HEK293 (cell line): ENCODE measurements at regions not wholly inside any gene's neighbourhood (a gene's known extent, or its start where the extent isn't known, plus 50 kb on each side); places are given as distances from the start of the nearest gene placed in this dataset.

Experiments
- CTCF ChIA-PET: fragments of 350-600 bp; formaldehyde crosslinking; extraction: SDS; loops from one replicate; lab custom pipeline; 2021; ENCODE audit warnings: antibody characterized with exemption; lab: Yijun Ruan, JAX
- POLR2A ChIA-PET: fragments of 300-600 bp; formaldehyde crosslinking; extraction: SDS; loops from one replicate; lab custom pipeline; 2020; ENCODE audit warnings: antibody characterized with exemption, inconsistent platforms; lab: Yijun Ruan, JAX
- H3K27ac ChIP-seq: fragments of 200-500 bp; sonication (Bioruptor generic); 2 replicates; pipeline ENCODE4 v1.5.1; 2014; ENCODE audit warnings: low read depth, low read length, control low read depth, inconsistent platforms; ENCODE audit errors: extremely low read depth
- H3K36me3 ChIP-seq, 2 experiments: fragments of 200-500 bp in 1 of 2; sonication (Bioruptor generic) in 1 of 2; 1 replicate in 1 of 2; 2 replicates in 1 of 2; pipeline ENCODE4 v1.5.1; 2014 to 2017; ENCODE audit warnings: inconsistent platforms in 2 of 2, low read length in 2 of 2; ENCODE audit not compliant: control insufficient read depth in 2 of 2, insufficient read depth in 1 of 2
- H3K4me1 ChIP-seq: fragments of 200-500 bp; sonication (Bioruptor generic); 2 replicates; pipeline ENCODE4 v1.5.1; 2014; ENCODE audit warnings: mild to moderate bottlenecking, low read length, inconsistent platforms; ENCODE audit not compliant: control insufficient read depth, insufficient read depth
- H3K4me3 ChIP-seq: 2 replicates; pipeline ENCODE4 v1.5.1; 2011; ENCODE audit warnings: low read depth, mild to moderate bottlenecking, control low read depth, low read length, moderate library complexity
- H3K9me3 ChIP-seq: fragments of 200-500 bp; sonication (Bioruptor generic); 2 replicates; pipeline ENCODE4 v1.5.1; 2014; ENCODE audit warnings: low read depth, low read length, inconsistent platforms; ENCODE audit not compliant: control insufficient read depth, insufficient read depth
- KLF7 ChIP-seq: fragments of 450-650 bp; formaldehyde crosslinking; IDR thresholded peaks from 2 replicates; pipeline ENCODE4 v1.5.1; 2016; ENCODE audit warnings: missing biosample characterization, missing genetic modification characterization, borderline replicate concordance
- KLF9 ChIP-seq: fragments of 450-650 bp; formaldehyde crosslinking; IDR thresholded peaks from 2 replicates; pipeline ENCODE4 v1.5.1; 2016; ENCODE audit warnings: missing biosample characterization, missing genetic modification characterization, low read depth
- SCRT1 ChIP-seq: fragments of 450-650 bp; formaldehyde crosslinking; IDR thresholded peaks from 2 replicates; pipeline ENCODE4 v1.5.1; 2016; ENCODE audit warnings: missing biosample characterization, missing genetic modification characterization, borderline replicate concordance
- ZNF148 ChIP-seq: fragments of 450-650 bp; formaldehyde crosslinking; IDR thresholded peaks from 2 replicates; pipeline ENCODE4 v1.5.0; 2017; ENCODE audit warnings: missing biosample characterization, missing genetic modification characterization, borderline replicate concordance
- ZNF155 ChIP-seq: fragments of 450-650 bp; formaldehyde crosslinking; IDR thresholded peaks from 2 replicates; pipeline ENCODE4 v1.5.1; 2016; ENCODE audit warnings: missing biosample characterization, missing genetic modification characterization
- ZNF169 ChIP-seq: fragments of 450-650 bp; formaldehyde crosslinking; IDR thresholded peaks from 2 replicates; pipeline ENCODE4 v1.5.1; 2016; ENCODE audit warnings: missing biosample characterization, missing genetic modification characterization
- ZNF221 ChIP-seq: fragments of 450-650 bp; formaldehyde crosslinking; IDR thresholded peaks from 2 replicates; pipeline ENCODE4 v1.5.1; 2017; ENCODE audit warnings: missing biosample characterization, missing genetic modification characterization, borderline replicate concordance
- ZNF248 ChIP-seq: fragments of 450-650 bp; formaldehyde crosslinking; IDR thresholded peaks from 2 replicates; pipeline ENCODE4 v1.5.1; 2017; ENCODE audit warnings: missing biosample characterization, missing genetic modification characterization
- ZNF514 ChIP-seq: fragments of 450-650 bp; formaldehyde crosslinking; IDR thresholded peaks from 2 replicates; pipeline ENCODE4 v1.5.1; 2016; ENCODE audit warnings: missing biosample characterization, missing genetic modification characterization
- ZNF580 ChIP-seq: fragments of 450-650 bp; formaldehyde crosslinking; IDR thresholded peaks from 2 replicates; pipeline ENCODE4 v1.5.1; 2016; ENCODE audit warnings: missing biosample characterization, missing genetic modification characterization
- ZNF654 ChIP-seq: fragments of 450-650 bp; formaldehyde crosslinking; IDR thresholded peaks from 2 replicates; pipeline ENCODE4 v1.5.1; 2016; ENCODE audit warnings: low read depth, missing biosample characterization, missing genetic modification characterization
- ZNF670 ChIP-seq: fragments of 450-650 bp; formaldehyde crosslinking; IDR thresholded peaks from 2 replicates; pipeline ENCODE4 v1.5.1; 2016; ENCODE audit warnings: missing biosample characterization, missing genetic modification characterization, low read depth
- ZNF843 ChIP-seq: fragments of 450-650 bp; formaldehyde crosslinking; IDR thresholded peaks from 2 replicates; pipeline ENCODE4 v1.5.1; 2016; ENCODE audit warnings: missing biosample characterization, missing genetic modification characterization
- TF ChIP-seq, protein P1 (sequence below): fragments of 450-650 bp; formaldehyde crosslinking; IDR thresholded peaks from 2 replicates; pipeline ENCODE4 v1.5.1; 2016; ENCODE audit warnings: missing biosample characterization, missing genetic modification characterization
- TF ChIP-seq, protein P2 (sequence below): fragments of 450-650 bp; formaldehyde crosslinking; IDR thresholded peaks from 2 replicates; pipeline ENCODE4 v1.5.1; 2016; ENCODE audit warnings: missing biosample characterization, missing genetic modification characterization
- TF ChIP-seq, protein P3 (sequence below): fragments of 450-650 bp; formaldehyde crosslinking; IDR thresholded peaks from 2 replicates; pipeline ENCODE4 v1.5.1; 2017; ENCODE audit warnings: missing biosample characterization, missing genetic modification characterization
- TF ChIP-seq, protein P4 (sequence below): fragments of 450-650 bp; formaldehyde crosslinking; IDR thresholded peaks from 2 replicates; pipeline ENCODE4 v1.5.1; 2016; ENCODE audit warnings: missing biosample characterization, missing genetic modification characterization, borderline replicate concordance

- Histone ChIP-seq H3K4me3 (no peak overlapping the region), H3K4me1 (no peaks in the 10 kb centered on the region), H3K36me3 (no peaks in the 10 kb centered on the region), H3K9me3 (no peaks in the 10 kb centered on the region), H3K27ac (no peak overlapping the region)
- CTCF ChIA-PET = no interaction called here
- POLR2A ChIA-PET = no interaction called here
- TF ChIP-seq, protein P1, sequence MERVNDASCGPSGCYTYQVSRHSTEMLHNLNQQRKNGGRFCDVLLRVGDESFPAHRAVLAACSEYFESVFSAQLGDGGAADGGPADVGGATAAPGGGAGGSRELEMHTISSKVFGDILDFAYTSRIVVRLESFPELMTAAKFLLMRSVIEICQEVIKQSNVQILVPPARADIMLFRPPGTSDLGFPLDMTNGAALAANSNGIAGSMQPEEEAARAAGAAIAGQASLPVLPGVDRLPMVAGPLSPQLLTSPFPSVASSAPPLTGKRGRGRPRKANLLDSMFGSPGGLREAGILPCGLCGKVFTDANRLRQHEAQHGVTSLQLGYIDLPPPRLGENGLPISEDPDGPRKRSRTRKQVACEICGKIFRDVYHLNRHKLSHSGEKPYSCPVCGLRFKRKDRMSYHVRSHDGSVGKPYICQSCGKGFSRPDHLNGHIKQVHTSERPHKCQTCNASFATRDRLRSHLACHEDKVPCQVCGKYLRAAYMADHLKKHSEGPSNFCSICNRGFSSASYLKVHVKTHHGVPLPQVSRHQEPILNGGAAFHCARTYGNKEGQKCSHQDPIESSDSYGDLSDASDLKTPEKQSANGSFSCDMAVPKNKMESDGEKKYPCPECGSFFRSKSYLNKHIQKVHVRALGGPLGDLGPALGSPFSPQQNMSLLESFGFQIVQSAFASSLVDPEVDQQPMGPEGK (tag by site-specific recombination) = no peak
- TF ChIP-seq ZNF670 = no peak
- no peak for TF ChIP-seq ZNF169 (tag by site-specific recombination)
- TF ChIP-seq, protein P2, sequence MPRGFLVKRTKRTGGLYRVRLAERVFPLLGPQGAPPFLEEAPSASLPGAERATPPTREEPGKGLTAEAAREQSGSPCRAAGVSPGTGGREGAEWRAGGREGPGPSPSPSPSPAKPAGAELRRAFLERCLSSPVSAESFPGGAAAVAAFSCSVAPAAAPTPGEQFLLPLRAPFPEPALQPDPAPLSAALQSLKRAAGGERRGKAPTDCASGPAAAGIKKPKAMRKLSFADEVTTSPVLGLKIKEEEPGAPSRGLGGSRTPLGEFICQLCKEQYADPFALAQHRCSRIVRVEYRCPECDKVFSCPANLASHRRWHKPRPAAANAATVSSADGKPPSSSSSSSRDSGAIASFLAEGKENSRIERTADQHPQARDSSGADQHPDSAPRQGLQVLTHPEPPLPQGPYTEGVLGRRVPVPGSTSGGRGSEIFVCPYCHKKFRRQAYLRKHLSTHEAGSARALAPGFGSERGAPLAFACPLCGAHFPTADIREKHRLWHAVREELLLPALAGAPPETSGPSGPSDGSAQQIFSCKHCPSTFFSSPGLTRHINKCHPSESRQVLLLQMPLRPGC (tag by site-specific recombination) = no peak
These were observed 348.0 kb downstream of the MTRR start for GRCh38 chr5:8216921-8217320.

DNA sequence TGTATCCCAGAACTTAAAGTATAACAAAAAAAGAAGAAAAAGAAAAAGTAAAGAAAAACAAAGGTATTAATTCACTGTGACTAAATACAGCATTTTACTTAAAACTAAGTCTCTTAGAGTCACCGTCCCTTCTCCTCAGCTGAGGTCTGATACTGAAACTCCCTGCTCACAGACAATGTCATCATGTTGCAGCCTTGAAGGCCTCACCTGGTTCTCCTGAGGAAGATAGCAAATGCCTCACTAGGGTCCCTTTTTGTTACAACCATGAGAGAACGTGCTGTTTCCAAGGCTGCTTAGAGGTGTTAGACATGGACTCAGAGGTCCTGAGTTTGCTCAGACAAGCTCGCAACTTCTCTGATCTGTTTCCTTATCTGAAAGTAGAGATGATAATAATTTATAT lies 357.2 kb downstream of the MTRR start:
- POLR2A ChIA-PET = no interaction called here
- CTCF ChIA-PET = no interaction called here
- TF ChIP-seq KLF7 (tag by site-specific recombination) = no peak
- TF ChIP-seq ZNF221 (tag by site-specific recombination) = no peak
- TF ChIP-seq, protein P3, sequence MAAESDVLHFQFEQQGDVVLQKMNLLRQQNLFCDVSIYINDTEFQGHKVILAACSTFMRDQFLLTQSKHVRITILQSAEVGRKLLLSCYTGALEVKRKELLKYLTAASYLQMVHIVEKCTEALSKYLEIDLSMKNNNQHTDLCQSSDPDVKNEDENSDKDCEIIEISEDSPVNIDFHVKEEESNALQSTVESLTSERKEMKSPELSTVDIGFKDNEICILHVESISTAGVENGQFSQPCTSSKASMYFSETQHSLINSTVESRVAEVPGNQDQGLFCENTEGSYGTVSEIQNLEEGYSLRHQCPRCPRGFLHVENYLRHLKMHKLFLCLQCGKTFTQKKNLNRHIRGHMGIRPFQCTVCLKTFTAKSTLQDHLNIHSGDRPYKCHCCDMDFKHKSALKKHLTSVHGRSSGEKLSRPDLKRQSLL = no peak
- TF ChIP-seq ZNF155 = no peak
- no peak for TF ChIP-seq ZNF843 (tag by site-specific recombination)
- TF ChIP-seq ZNF514 (tag by site-specific recombination) = no peak
- TF ChIP-seq ZNF248 = no peak
- TF ChIP-seq, protein P4, sequence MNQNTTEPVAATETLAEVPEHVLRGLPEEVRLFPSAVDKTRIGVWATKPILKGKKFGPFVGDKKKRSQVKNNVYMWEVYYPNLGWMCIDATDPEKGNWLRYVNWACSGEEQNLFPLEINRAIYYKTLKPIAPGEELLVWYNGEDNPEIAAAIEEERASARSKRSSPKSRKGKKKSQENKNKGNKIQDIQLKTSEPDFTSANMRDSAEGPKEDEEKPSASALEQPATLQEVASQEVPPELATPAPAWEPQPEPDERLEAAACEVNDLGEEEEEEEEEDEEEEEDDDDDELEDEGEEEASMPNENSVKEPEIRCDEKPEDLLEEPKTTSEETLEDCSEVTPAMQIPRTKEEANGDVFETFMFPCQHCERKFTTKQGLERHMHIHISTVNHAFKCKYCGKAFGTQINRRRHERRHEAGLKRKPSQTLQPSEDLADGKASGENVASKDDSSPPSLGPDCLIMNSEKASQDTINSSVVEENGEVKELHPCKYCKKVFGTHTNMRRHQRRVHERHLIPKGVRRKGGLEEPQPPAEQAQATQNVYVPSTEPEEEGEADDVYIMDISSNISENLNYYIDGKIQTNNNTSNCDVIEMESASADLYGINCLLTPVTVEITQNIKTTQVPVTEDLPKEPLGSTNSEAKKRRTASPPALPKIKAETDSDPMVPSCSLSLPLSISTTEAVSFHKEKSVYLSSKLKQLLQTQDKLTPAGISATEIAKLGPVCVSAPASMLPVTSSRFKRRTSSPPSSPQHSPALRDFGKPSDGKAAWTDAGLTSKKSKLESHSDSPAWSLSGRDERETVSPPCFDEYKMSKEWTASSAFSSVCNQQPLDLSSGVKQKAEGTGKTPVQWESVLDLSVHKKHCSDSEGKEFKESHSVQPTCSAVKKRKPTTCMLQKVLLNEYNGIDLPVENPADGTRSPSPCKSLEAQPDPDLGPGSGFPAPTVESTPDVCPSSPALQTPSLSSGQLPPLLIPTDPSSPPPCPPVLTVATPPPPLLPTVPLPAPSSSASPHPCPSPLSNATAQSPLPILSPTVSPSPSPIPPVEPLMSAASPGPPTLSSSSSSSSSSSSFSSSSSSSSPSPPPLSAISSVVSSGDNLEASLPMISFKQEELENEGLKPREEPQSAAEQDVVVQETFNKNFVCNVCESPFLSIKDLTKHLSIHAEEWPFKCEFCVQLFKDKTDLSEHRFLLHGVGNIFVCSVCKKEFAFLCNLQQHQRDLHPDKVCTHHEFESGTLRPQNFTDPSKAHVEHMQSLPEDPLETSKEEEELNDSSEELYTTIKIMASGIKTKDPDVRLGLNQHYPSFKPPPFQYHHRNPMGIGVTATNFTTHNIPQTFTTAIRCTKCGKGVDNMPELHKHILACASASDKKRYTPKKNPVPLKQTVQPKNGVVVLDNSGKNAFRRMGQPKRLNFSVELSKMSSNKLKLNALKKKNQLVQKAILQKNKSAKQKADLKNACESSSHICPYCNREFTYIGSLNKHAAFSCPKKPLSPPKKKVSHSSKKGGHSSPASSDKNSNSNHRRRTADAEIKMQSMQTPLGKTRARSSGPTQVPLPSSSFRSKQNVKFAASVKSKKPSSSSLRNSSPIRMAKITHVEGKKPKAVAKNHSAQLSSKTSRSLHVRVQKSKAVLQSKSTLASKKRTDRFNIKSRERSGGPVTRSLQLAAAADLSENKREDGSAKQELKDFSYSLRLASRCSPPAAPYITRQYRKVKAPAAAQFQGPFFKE (tag by site-specific recombination) = no peak
- no peak for TF ChIP-seq ZNF654 (tag by site-specific recombination)
- TF ChIP-seq ZNF148 (tag by site-specific recombination) = no peak
- TF ChIP-seq SCRT1 (tag by site-specific recombination) = no peak
- no peak for TF ChIP-seq KLF9
- TF ChIP-seq ZNF580 (tag by site-specific recombination) = no peak

More for the DNA sequence above, 357.2 kb downstream of the MTRR start:
- Histone ChIP-seq H3K9me3 (no peaks in the 10 kb centered on the region), H3K36me3 (no peaks in the 10 kb centered on the region), H3K27ac (no peak overlapping the region), H3K4me1 (no peaks in the 10 kb centered on the region), H3K4me3 (no peak overlapping the region)
